DND-41 (cell line): ENCODE measurements at regions not wholly inside any gene's neighbourhood (a gene's known extent, or its start where the extent isn't known, plus 50 kb on each side); places are given as distances from the start of the nearest gene placed in this dataset.

Experiments
- ATAC-seq: fragments of 200-7000 bp; cut with Tn5 transposase; 3 replicates; pipeline ENCODE4 v1.9.1; 2021; ENCODE audit warnings: low read depth; ENCODE audit not compliant: insufficient read depth
- DNase-seq: peaks from one replicate; pipeline ENCODE4 v3.0.0-alpha.2; 2020
- H2AFZ ChIP-seq: 2 replicates; pipeline ENCODE4 v1.6.0; 2012; ENCODE audit warnings: low read depth, low read length
- H3K27ac ChIP-seq: 2 replicates; pipeline ENCODE4 v1.5.1; 2012; ENCODE audit warnings: low read length, inconsistent platforms
- H3K27me3 ChIP-seq: fragments of 200-600 bp; sonication (generic); 2 replicates; pipeline ENCODE4 v1.6.0; 2012; ENCODE audit warnings: low read length, mild to moderate bottlenecking, inconsistent platforms; ENCODE audit not compliant: insufficient read depth, poor library complexity
- H3K36me3 ChIP-seq: 2 replicates; pipeline ENCODE4 v1.5.1; 2012; ENCODE audit warnings: low read length, inconsistent platforms; ENCODE audit not compliant: insufficient read depth
- H3K4me1 ChIP-seq: 2 replicates; pipeline ENCODE4 v1.5.1; 2012; ENCODE audit warnings: mild to moderate bottlenecking, low read length; ENCODE audit not compliant: insufficient read depth
- H3K4me2 ChIP-seq: 2 replicates; pipeline ENCODE4 v1.6.0; 2012; ENCODE audit warnings: mild to moderate bottlenecking, moderate library complexity, low read length, inconsistent platforms; ENCODE audit not compliant: insufficient read depth
- H3K4me3 ChIP-seq, 2 experiments: fragments of 200-600 bp in 1 of 2; shearing (Covaris generic) in 1 of 2; 2 replicates each; pipeline ENCODE4 v1.5.1; 2012 to 2016; ENCODE audit warnings: inconsistent platforms in 2 of 2, low read length in 2 of 2, mild to moderate bottlenecking in 2 of 2, low read depth in 1 of 2, moderate library complexity in 1 of 2
- H3K79me2 ChIP-seq: 2 replicates; pipeline ENCODE4 v1.6.0; 2012; ENCODE audit warnings: low read length, inconsistent platforms; ENCODE audit not compliant: insufficient read depth
- H3K9ac ChIP-seq: 2 replicates; pipeline ENCODE4 v1.6.0; 2012; ENCODE audit warnings: low read depth, mild to moderate bottlenecking, inconsistent platforms, low read length, moderate library complexity
- H3K9me3 ChIP-seq: 2 replicates; pipeline ENCODE4 v1.5.1; 2012; ENCODE audit warnings: low read length, moderate library complexity, mild to moderate bottlenecking, inconsistent platforms; ENCODE audit not compliant: insufficient read depth, severe bottlenecking
- H4K20me1 ChIP-seq: 2 replicates; pipeline ENCODE4 v1.6.0; 2012; ENCODE audit warnings: low read length; ENCODE audit not compliant: insufficient read depth
- EZH2 ChIP-seq: IDR thresholded peaks from 3 replicates; pipeline ENCODE4 v1.6.1; 2012; ENCODE audit warnings: borderline replicate concordance, low read depth, mild to moderate bottlenecking, moderate library complexity, low read length, inconsistent platforms; ENCODE audit not compliant: severe bottlenecking
- TF ChIP-seq, protein P1 (sequence below): IDR thresholded peaks from 2 replicates; pipeline ENCODE4 v1.5.1; 2012; ENCODE audit warnings: borderline replicate concordance, low read length, moderate library complexity, mild to moderate bottlenecking; ENCODE audit not compliant: poor library complexity, severe bottlenecking; ENCODE audit errors: extremely low read depth

DNA sequence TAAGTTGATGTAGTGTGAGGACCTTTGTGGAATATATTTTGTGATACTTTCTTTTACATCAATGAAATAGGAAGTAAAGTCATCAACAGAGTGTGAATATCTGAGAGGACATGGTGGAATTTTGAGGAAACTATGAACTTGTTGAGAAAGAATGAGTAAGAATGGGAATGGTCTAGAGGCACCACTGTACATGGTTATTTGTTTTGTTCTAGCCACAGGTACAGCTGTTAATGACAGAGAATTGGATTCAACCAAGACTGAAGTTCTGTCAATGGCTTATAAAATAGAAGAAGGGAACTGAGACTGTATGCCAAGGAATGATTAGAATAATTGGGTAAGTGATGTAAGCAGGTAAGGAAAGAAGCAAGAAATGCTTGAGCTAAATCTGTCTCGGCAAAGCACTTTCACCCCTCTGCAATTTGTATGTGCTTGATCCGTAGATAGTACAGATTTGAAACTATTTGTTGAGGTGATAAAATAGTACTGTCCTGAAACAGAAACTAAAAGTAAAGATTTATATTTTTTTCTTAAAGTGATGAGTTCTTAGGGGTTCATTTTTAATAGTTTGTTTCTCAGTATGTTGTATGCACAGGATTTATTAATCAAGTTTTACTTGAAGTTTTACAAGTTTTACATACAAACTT, 468.8 kb upstream of the SMC2 start:
- Histone ChIP-seq H3K4me2 (no peak overlapping the region), H3K4me1 (no peaks in the 10 kb centered on the region), H3K27me3 (no peaks in the 10 kb centered on the region), H3K36me3 (no peaks in the 10 kb centered on the region), H3K79me2 (no peaks in the 10 kb centered on the region), H3K4me3 (no peak overlapping the region), H2AFZ (no peak overlapping the region), H3K9ac (no peak overlapping the region), H4K20me1 (no peaks in the 10 kb centered on the region), H3K9me3 (no peaks in the 10 kb centered on the region), H3K27ac (no peak overlapping the region)
- no peak for ATAC-seq
- TF ChIP-seq, protein P1, sequence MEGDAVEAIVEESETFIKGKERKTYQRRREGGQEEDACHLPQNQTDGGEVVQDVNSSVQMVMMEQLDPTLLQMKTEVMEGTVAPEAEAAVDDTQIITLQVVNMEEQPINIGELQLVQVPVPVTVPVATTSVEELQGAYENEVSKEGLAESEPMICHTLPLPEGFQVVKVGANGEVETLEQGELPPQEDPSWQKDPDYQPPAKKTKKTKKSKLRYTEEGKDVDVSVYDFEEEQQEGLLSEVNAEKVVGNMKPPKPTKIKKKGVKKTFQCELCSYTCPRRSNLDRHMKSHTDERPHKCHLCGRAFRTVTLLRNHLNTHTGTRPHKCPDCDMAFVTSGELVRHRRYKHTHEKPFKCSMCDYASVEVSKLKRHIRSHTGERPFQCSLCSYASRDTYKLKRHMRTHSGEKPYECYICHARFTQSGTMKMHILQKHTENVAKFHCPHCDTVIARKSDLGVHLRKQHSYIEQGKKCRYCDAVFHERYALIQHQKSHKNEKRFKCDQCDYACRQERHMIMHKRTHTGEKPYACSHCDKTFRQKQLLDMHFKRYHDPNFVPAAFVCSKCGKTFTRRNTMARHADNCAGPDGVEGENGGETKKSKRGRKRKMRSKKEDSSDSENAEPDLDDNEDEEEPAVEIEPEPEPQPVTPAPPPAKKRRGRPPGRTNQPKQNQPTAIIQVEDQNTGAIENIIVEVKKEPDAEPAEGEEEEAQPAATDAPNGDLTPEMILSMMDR, result no peak
- no peak for TF ChIP-seq EZH2
- no peak for DNase-seq

DNA sequence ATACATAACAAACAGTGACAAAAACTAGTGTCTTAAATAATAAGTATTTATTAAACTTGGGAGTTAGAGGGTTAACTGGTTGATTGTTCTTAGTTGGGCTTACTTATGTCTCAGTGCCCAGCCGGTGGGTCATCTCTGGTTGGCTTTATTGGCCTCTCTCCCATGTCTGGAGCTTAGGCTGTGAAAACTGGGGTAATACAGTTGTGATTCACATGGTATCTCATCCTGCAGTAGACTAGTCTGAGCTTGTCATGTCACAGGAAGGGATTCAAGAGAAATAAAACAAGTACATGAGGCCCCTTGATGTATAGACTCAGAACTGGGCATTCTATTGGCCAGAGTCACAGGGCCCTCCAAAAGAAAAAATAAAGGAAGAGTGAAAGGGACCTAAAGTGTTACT, 466.4 kb upstream of the SMC2 start:
- H3K9ac ChIP-seq, result no peak overlapping the region
- DNase-seq (no peak), ATAC-seq (no peak)
- no peaks in the 10 kb centered on the region for H3K4me1 ChIP-seq
- no peaks in the 10 kb centered on the region for H3K36me3 ChIP-seq
- H3K9me3 ChIP-seq, result no peaks in the 10 kb centered on the region
- no peaks in the 10 kb centered on the region for H4K20me1 ChIP-seq
- H3K4me3 ChIP-seq, result no peak overlapping the region
- H3K27me3 ChIP-seq, result no peaks in the 10 kb centered on the region
- no peak overlapping the region for H3K27ac ChIP-seq
- H3K79me2 ChIP-seq, result no peaks in the 10 kb centered on the region
- TF ChIP-seq EZH2, result no peak
- TF ChIP-seq, protein P1, result no peak
- H2AFZ ChIP-seq, result no peak overlapping the region
- no peak overlapping the region for H3K4me2 ChIP-seq

DNA sequence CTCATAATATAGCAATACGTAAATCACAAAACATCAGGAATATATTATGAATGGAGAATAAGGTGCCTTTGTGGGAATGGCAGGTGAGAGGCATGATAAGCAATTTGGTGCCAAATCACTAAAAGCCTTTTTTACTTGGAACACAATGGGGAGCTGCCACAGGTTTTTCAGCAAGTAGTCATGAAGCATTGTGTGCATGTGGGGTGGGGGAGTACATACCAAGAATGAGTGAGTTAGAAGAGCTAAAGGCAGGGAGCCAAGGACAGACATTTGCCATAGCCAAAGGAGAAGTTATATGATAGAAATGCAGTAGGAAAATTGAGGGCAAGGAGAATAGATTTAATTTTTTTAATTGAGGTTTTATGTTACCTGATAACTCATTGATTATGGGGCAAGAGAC, 445.0 kb upstream of the SMC2 start:
- DNase-seq (no peak), ATAC-seq (no peak)
- no peaks in the 10 kb centered on the region for H3K9me3 ChIP-seq
- H3K27me3 ChIP-seq, result no peaks in the 10 kb centered on the region
- H4K20me1 ChIP-seq, result no peaks in the 10 kb centered on the region
- no peaks in the 10 kb centered on the region for H3K79me2 ChIP-seq
- TF ChIP-seq, protein P1, result no peak
- TF ChIP-seq EZH2, result no peak
- H3K36me3 ChIP-seq, result no peaks in the 10 kb centered on the region
- H3K4me1 ChIP-seq, result no peaks in the 10 kb centered on the region
- no peak overlapping the region for H3K4me3 ChIP-seq
- no peak overlapping the region for H3K4me2 ChIP-seq
- H2AFZ ChIP-seq, result no peak overlapping the region
- H3K9ac ChIP-seq, result no peak overlapping the region
- H3K27ac ChIP-seq, result no peak overlapping the region

DNA sequence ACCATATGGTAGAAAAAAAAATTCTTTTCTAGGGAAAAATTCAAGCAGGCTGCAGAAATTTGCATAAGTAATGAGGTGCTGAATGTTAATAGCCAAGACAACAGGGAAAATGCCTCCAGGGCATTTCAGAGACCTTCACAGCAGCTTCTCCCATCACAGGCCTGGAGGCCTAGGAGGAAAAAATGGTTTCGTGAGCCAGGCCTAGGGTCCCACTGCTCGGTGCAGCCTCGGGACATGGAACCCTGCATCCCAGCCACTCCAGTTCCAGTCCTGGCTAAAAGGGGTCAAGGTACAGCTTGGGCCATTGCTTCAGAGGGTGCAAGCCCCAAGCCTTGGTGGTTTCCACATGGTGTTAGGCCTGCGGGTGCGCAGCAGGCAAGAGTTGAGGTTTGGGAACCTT, 436.0 kb upstream of the SMC2 start:
- no peaks in the 10 kb centered on the region for H3K79me2 ChIP-seq
- no peaks in the 10 kb centered on the region for H3K4me1 ChIP-seq
- ATAC-seq (no peak), DNase-seq (no peak)
- no peaks in the 10 kb centered on the region for H4K20me1 ChIP-seq
- H3K27me3 ChIP-seq, result no peaks in the 10 kb centered on the region
- no peak overlapping the region for H3K27ac ChIP-seq
- H2AFZ ChIP-seq, result no peak overlapping the region
- no peak overlapping the region for H3K4me3 ChIP-seq
- H3K9ac ChIP-seq, result no peak overlapping the region
- no peak for TF ChIP-seq EZH2
- TF ChIP-seq, protein P1, result no peak
- no peak overlapping the region for H3K4me2 ChIP-seq
- peaks cover 9% of the 10 kb centered on the region for H3K9me3 ChIP-seq
- H3K36me3 ChIP-seq, result no peaks in the 10 kb centered on the region
